ENCODE measurements at regions not wholly inside any gene's neighbourhood (a gene's known extent, or its start where the extent isn't known, plus 50 kb on each side); places are given as distances from the start of the nearest gene placed in this dataset.
"Not testable (repeated sequence)": the region's sequence is repeated elsewhere in the genome, so short reads cannot be mapped to it uniquely, and the experiment has no call there.

DNA sequence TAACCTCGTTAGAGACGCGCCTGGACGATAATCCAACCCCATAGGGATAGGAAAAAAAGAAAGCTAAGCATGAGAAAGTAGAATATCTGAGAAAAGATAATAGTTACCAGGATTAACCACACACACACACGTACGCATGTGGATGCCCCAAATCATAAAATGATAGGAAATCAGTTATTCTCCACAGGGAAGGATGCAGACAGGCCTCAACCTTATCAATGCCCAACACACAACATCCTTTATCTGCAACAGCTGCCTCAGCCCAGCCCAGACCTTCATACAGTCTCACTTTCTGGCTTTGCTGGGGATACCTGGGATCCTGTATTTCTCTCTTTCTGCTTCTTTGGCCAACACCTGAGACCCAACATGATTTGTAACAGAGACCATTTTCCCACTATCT is 123.0 kb downstream of the NOC3L start:
- no peak overlapping the region for H3K9ac ChIP-seq (ENCODE audit: low read depth, low read length)
- H3K4me1 ChIP-seq (ENCODE audit: control insufficient read depth, insufficient read depth, low read length) = peaks cover 8% of the 10 kb centered on the region
- no peak overlapping the region for H3K4me2 ChIP-seq (ENCODE audit: low read length)
- no peaks in the 10 kb centered on the region for H3K36me3 ChIP-seq (ENCODE audit: insufficient read depth, low read length)
- no peak overlapping the region for H3K4me3 ChIP-seq (ENCODE audit: low read length)
- H3K27me3 ChIP-seq (ENCODE audit: control insufficient read depth, insufficient read depth, low read length) = no peaks in the 10 kb centered on the region
- H3K9me3 ChIP-seq (replicated peaks; ENCODE audit: low read length) = no peaks in the 10 kb centered on the region

DNA sequence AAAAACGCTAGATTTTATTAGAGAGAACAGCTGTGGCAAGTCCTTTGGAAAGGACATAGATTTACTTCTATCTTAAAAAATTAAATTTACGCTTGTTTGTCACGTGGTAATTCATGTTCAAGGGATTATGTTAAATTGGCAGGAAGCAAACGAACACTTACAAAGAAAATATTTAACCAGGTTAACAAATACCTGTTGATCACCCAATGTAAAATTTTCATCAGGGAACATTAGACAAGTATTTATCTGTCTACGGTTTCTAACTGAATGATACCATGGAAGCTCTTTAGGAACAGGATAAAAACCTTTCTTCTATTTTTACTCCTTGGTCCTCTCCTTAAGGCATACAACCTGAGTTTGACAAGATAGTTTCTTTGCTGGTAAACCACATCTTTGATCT is 122.2 kb downstream of the NOC3L start:
- Histone ChIP-seq H3K9me3 (replicated peaks; ENCODE audit: low read length) (no peaks in the 10 kb centered on the region), H3K4me3 (ENCODE audit: low read length) (no peak overlapping the region), H3K36me3 (ENCODE audit: insufficient read depth, low read length) (no peaks in the 10 kb centered on the region), H3K4me2 (ENCODE audit: low read length) (no peak overlapping the region), H3K9ac (ENCODE audit: low read depth, low read length) (no peak overlapping the region), H3K4me1 (ENCODE audit: control insufficient read depth, insufficient read depth, low read length) (peaks cover 3% of the 10 kb centered on the region), H3K27me3 (ENCODE audit: control insufficient read depth, insufficient read depth, low read length) (no peaks in the 10 kb centered on the region)

DNA sequence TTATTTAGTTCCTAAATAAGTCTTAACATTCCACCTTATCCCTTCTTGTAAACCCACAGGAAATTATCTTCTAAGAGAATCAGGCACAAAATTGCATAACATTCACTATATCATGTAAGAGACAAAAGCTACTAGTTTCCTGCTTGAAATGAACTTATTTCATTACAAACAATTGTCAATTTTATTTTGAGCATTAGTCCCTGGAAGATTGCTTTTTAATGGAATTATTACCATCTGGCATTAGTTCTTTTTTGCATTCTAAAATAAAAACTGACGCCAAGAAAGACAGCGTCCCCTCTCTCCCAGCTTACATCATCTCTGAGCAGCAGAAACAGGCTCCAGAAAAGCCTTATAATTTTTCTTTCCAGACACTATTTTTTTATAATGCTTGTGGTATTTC is 121.8 kb downstream of the NOC3L start:
- Histone ChIP-seq H3K9me3 (replicated peaks; ENCODE audit: low read length) (no peaks in the 10 kb centered on the region), H3K9ac (ENCODE audit: low read depth, low read length) (no peak overlapping the region), H3K4me2 (ENCODE audit: low read length) (no peak overlapping the region), H3K36me3 (ENCODE audit: insufficient read depth, low read length) (no peaks in the 10 kb centered on the region), H3K4me1 (ENCODE audit: control insufficient read depth, insufficient read depth, low read length) (no peaks in the 10 kb centered on the region), H3K27me3 (ENCODE audit: control insufficient read depth, insufficient read depth, low read length) (no peaks in the 10 kb centered on the region), H3K4me3 (ENCODE audit: low read length) (no peak overlapping the region)

DNA sequence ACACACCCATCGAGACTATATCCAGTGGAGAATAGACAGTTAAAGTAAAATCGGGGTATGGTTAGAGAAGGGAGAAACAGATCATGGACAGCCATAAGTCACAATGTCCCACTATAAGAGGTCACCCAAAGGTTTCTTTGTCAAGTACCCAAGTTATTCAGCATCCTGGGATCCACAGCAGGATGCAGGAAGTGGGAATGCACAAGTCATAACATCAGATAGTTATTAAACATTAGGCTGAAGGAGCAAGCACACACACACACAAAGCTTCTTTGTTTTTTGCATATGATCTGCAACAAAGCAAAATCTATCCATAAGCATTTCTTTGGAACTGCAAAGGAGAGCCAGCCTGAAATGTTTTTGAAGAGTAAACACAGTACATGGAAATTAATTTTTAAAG is 111.6 kb downstream of the NOC3L start:
- no peaks in the 10 kb centered on the region for H3K36me3 ChIP-seq (ENCODE audit: insufficient read depth, low read length)
- H3K27me3 ChIP-seq (ENCODE audit: control insufficient read depth, insufficient read depth, low read length) = no peaks in the 10 kb centered on the region
- no peak overlapping the region for H3K4me3 ChIP-seq (ENCODE audit: low read length)
- no peak overlapping the region for H3K9ac ChIP-seq (ENCODE audit: low read depth, low read length)
- no peak overlapping the region for H3K4me2 ChIP-seq (ENCODE audit: low read length)
- H3K9me3 ChIP-seq (replicated peaks; ENCODE audit: low read length) = no peaks in the 10 kb centered on the region
- no peaks in the 10 kb centered on the region for H3K4me1 ChIP-seq (ENCODE audit: control insufficient read depth, insufficient read depth, low read length)

DNA sequence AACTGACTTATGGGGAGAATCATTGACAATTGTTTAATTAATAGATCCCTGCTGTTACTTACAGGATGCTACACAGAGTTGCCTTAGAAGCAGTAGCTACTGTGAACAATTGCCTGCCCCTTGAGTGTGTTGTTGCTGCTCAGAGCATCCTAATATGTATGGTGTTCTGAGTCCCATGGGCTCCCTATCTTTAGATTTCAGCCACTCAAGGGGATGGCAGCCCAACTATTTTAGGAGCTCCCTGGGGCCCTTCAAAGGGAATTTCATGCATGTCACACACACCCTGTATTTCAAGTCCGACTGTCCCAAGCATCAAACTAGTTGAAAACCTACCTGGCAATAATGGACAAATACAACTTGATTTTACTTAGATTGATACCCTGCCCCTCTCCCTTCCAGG is 111.2 kb downstream of the NOC3L start:
- no peaks in the 10 kb centered on the region for H3K36me3 ChIP-seq (ENCODE audit: insufficient read depth, low read length)
- no peaks in the 10 kb centered on the region for H3K27me3 ChIP-seq (ENCODE audit: control insufficient read depth, insufficient read depth, low read length)
- no peak overlapping the region for H3K4me3 ChIP-seq (ENCODE audit: low read length)
- no peaks in the 10 kb centered on the region for H3K9me3 ChIP-seq (replicated peaks; ENCODE audit: low read length)
- no peak overlapping the region for H3K4me2 ChIP-seq (ENCODE audit: low read length)
- H3K9ac ChIP-seq (ENCODE audit: low read depth, low read length) = no peak overlapping the region
- H3K4me1 ChIP-seq (ENCODE audit: control insufficient read depth, insufficient read depth, low read length) = no peaks in the 10 kb centered on the region

DNA sequence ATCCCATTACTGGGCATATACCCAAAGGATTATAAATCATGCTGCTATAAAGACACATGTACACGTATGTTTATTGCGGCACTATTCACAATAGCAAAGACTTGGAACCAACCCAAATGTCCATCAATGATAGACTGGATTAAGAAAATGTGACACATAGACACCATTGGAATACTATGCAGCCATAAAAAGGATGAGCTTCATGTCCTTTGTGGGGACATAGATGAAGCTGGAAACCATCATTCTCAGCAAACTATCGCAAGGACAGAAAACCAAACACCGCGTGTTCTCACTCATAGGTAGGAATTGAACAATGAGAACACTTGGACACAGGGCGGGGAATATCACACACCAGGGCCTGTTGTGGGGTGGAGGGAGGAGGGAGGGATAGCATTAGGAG is 105.3 kb downstream of the NOC3L start:
- H3K4me3 ChIP-seq (ENCODE audit: low read length); H3K9ac ChIP-seq (ENCODE audit: low read depth, low read length); H3K27me3 ChIP-seq (ENCODE audit: control insufficient read depth, insufficient read depth, low read length); H3K4me2 ChIP-seq (ENCODE audit: low read length); H3K4me1 ChIP-seq (ENCODE audit: control insufficient read depth, insufficient read depth, low read length); H3K36me3 ChIP-seq (ENCODE audit: insufficient read depth, low read length); H3K9me3 ChIP-seq (replicated peaks; ENCODE audit: low read length): not testable (repeated sequence)

DNA sequence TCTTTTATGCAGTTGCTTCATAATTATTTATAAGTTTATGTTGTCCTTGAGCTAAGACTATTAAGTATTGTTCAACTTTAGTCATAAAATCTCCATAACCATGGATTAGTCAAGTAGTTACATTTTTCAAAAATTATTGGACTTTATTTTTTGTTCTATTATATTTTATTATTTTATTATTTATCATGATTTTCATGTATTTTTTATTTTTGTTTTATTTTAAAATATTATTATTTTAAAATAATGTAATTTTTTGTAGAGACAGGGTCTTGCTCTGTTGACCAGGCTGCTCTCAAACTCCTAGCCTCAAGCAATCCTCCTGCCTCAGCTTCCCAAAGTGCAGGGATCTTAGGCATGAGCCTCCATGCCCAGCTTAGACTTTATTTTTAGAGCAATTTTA is 102.3 kb downstream of the NOC3L start:
- H3K4me2 ChIP-seq (ENCODE audit: low read length) = no peak overlapping the region
- H3K27me3 ChIP-seq (ENCODE audit: control insufficient read depth, insufficient read depth, low read length) = no peaks in the 10 kb centered on the region
- H3K4me3 ChIP-seq (ENCODE audit: low read length) = no peak overlapping the region
- no peaks in the 10 kb centered on the region for H3K9me3 ChIP-seq (replicated peaks; ENCODE audit: low read length)
- no peaks in the 10 kb centered on the region for H3K36me3 ChIP-seq (ENCODE audit: insufficient read depth, low read length)
- H3K9ac ChIP-seq (ENCODE audit: low read depth, low read length) = no peak overlapping the region
- no peaks in the 10 kb centered on the region for H3K4me1 ChIP-seq (ENCODE audit: control insufficient read depth, insufficient read depth, low read length)

DNA sequence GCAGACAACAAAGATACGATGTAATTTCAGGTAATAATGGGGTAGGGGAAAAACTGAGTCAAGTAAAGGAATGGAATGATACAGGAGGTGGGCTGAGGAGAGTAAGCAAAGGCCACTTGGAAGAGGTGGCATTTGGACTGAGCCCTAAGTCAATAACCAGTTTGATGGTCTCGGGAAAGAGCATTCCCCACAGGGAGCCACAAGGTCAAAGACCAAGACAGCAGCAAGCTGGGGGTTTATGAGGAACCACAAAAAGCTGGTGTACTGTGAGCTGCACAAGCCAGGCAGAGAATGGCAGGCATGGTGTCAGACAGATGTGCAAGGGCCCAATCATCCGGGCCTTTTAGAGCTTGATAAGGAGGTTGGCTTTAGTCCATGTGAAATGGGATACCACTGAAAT is 98.7 kb downstream of the NOC3L start:
- no peaks in the 10 kb centered on the region for H3K36me3 ChIP-seq (ENCODE audit: insufficient read depth, low read length)
- H3K4me3 ChIP-seq (ENCODE audit: low read length) = no peak overlapping the region
- H3K9ac ChIP-seq (ENCODE audit: low read depth, low read length) = no peak overlapping the region
- H3K4me1 ChIP-seq (ENCODE audit: control insufficient read depth, insufficient read depth, low read length) = no peaks in the 10 kb centered on the region
- no peak overlapping the region for H3K4me2 ChIP-seq (ENCODE audit: low read length)
- H3K9me3 ChIP-seq (replicated peaks; ENCODE audit: low read length) = no peaks in the 10 kb centered on the region
- no peaks in the 10 kb centered on the region for H3K27me3 ChIP-seq (ENCODE audit: control insufficient read depth, insufficient read depth, low read length)

DNA sequence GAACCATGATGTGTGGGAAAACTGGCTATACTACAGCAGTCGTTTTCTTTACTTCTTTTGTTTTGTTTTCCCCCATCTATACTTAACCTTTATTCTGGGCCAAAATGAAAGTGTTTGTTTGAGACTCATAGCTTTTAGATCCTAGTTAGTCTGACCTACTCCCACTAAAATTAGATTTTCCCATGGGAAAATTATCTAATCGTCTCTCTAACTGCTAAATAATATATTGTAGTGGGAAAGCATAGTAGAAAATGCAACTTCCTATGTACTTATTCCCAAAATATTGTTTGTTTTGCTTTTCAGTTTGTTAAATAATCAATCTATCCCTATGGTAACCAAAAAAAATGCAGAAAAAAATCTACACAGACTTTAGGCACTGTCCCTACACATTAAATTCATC is 96.6 kb downstream of the NOC3L start:
- Histone ChIP-seq H3K4me3 (ENCODE audit: low read length) (no peak overlapping the region), H3K9ac (ENCODE audit: low read depth, low read length) (no peak overlapping the region), H3K36me3 (ENCODE audit: insufficient read depth, low read length) (no peaks in the 10 kb centered on the region), H3K27me3 (ENCODE audit: control insufficient read depth, insufficient read depth, low read length) (no peaks in the 10 kb centered on the region), H3K9me3 (replicated peaks; ENCODE audit: low read length) (no peaks in the 10 kb centered on the region), H3K4me1 (ENCODE audit: control insufficient read depth, insufficient read depth, low read length) (no peaks in the 10 kb centered on the region), H3K4me2 (ENCODE audit: low read length) (no peak overlapping the region)

DNA sequence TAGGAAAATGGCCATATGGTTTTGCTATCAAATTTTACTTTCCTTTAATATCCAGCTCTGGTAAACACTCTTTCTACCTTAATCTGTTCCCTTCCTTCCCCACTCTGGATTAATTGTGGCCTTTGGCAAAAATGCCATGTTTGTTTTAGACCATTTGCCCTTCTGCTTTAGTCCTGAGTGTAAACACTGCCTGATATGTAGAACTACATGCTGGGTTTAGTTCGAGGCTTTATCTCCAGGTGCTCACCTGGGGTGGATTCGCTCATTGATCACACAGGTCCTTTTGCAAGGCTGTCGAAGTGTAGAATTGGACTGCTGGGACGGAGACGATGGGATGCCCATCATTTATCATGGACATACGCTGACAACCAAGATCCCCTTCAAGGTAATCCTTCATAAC is 94.1 kb downstream of the NOC3L start:
- Histone ChIP-seq H3K36me3 (ENCODE audit: insufficient read depth, low read length) (no peaks in the 10 kb centered on the region), H3K27me3 (ENCODE audit: control insufficient read depth, insufficient read depth, low read length) (no peaks in the 10 kb centered on the region), H3K9me3 (replicated peaks; ENCODE audit: low read length) (no peaks in the 10 kb centered on the region), H3K4me1 (ENCODE audit: control insufficient read depth, insufficient read depth, low read length) (no peaks in the 10 kb centered on the region), H3K4me2 (ENCODE audit: low read length) (no peak overlapping the region), H3K4me3 (ENCODE audit: low read length) (no peak overlapping the region), H3K9ac (ENCODE audit: low read depth, low read length) (no peak overlapping the region)

DNA sequence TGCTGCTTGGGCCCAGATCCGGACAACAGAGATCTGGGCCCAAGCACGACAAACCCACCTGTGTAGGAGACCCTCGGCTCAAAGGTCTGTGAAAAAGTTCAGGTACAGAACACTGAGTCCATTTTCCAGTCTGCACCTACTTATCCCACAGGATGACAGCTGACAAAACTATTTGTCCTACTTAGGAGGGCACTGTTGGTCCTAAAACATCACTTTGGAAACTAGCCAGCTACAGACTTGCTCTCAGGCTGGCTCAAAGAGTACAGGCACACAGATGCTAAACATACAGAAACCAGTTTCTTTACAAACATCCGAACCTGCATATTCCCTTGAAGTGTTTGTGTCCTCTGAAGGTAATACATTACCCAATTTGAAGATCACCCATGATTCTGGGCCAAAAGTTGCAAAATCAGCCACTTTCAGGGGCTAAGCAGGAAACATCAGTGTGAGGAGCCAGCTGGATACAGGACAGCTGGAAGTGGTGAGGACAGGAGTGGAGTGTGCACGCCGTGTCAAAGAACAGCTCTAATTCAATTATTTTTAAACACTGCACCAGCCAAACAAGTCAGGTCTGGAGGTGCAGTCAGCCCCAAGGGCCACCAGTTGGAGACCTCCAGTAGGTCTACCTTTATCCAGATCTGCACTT is 88.5 kb downstream of the NOC3L start:
- H3K4me3 ChIP-seq (ENCODE audit: low read length) = no peak overlapping the region
- no peak overlapping the region for H3K4me2 ChIP-seq (ENCODE audit: low read length)
- H3K4me1 ChIP-seq (ENCODE audit: control insufficient read depth, insufficient read depth, low read length) = no peaks in the 10 kb centered on the region
- H3K27me3 ChIP-seq (ENCODE audit: control insufficient read depth, insufficient read depth, low read length) = no peaks in the 10 kb centered on the region
- no peaks in the 10 kb centered on the region for H3K36me3 ChIP-seq (ENCODE audit: insufficient read depth, low read length)
- H3K9me3 ChIP-seq (replicated peaks; ENCODE audit: low read length) = no peaks in the 10 kb centered on the region
- H3K9ac ChIP-seq (ENCODE audit: low read depth, low read length) = no peak overlapping the region

DNA sequence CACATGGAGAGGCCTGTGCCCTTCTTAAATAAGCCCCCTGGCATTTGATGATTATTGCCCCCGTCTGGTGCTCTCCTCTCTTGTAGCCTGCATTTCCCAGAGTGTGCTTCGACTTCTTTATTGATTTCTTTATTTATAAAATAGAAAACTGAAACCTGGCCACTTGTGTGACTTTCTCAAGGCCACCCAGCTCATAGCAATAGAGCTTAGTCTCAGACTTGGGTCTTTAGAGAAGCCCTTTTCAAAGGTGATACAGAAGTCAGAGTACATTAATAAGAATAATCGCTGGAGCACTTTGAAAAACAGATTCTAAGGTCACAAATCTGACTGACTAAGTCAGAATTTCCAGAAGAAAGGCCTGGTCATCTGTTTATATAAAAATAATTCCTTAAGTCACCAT is 86.6 kb downstream of the NOC3L start:
- no peak overlapping the region for H3K9ac ChIP-seq (ENCODE audit: low read depth, low read length)
- no peak overlapping the region for H3K4me3 ChIP-seq (ENCODE audit: low read length)
- H3K27me3 ChIP-seq (ENCODE audit: control insufficient read depth, insufficient read depth, low read length) = no peaks in the 10 kb centered on the region
- H3K9me3 ChIP-seq (replicated peaks; ENCODE audit: low read length) = no peaks in the 10 kb centered on the region
- no peaks in the 10 kb centered on the region for H3K4me1 ChIP-seq (ENCODE audit: control insufficient read depth, insufficient read depth, low read length)
- no peak overlapping the region for H3K4me2 ChIP-seq (ENCODE audit: low read length)
- no peaks in the 10 kb centered on the region for H3K36me3 ChIP-seq (ENCODE audit: insufficient read depth, low read length)

Data from skeletal muscle satellite cell (primary cell).